Activated CD4-positive, alpha-beta memory T cell treated with anti-CD3 and anti-CD28 coated beads for 36 hours (primary cell): ENCODE measurements at regions not wholly inside any gene's neighbourhood (a gene's known extent, or its start where the extent isn't known, plus 50 kb on each side); places are given as distances from the start of the nearest gene placed in this dataset.

Source experiments
- CTCF ChIA-PET: fragments of 350-600 bp; sonication (Branson Sonifier 250); formaldehyde crosslinking; loops from one replicate; lab custom pipeline; 2021; ENCODE audit warnings: antibody characterized with exemption, inconsistent platforms; lab: Charles Lee
- POLR2A ChIA-PET: fragments of 350-600 bp; sonication (Branson Sonifier 250); formaldehyde crosslinking; loops from one replicate; lab custom pipeline; 2021; ENCODE audit warnings: antibody characterized with exemption; lab: Charles Lee
- DNase-seq: peaks from one replicate; pipeline ENCODE4 v3.0.0-alpha.2; 2020
- H3K27ac Mint-ChIP-seq: one replicate; pipeline ENCODE4 v1.8.0; 2021; ENCODE audit warnings: mixed read lengths
- H3K27me3 Mint-ChIP-seq: one replicate; pipeline ENCODE4 v1.8.0; 2021; ENCODE audit warnings: mixed read lengths
- H3K36me3 Mint-ChIP-seq: one replicate; pipeline ENCODE4 v1.8.0; 2021; ENCODE audit warnings: mixed read lengths
- H3K4me1 Mint-ChIP-seq: one replicate; pipeline ENCODE4 v1.8.0; 2021; ENCODE audit warnings: low read depth, mixed read lengths
- H3K4me3 Mint-ChIP-seq: one replicate; pipeline ENCODE4 v1.8.0; 2021; ENCODE audit warnings: mild to moderate bottlenecking, mixed read lengths
- H3K9me3 Mint-ChIP-seq: one replicate; pipeline ENCODE4 v1.8.0; 2021; ENCODE audit warnings: mixed read lengths
- intact Hi-C: fragments of 100-400 bp; cut with micrococcal nuclease; formaldehyde crosslinking; loops from one replicate; pipeline ENCODE4 v1.15.1; 2023

GRCh38 chr2:18124116-18124835 is 245.8 kb downstream of the KCNS3 start:
- ChIA-PET POLR2A (no interaction called here), CTCF (interaction anchor here (1.6 kb wide), 1 partner anchor 25 kb away, joined by 5 read pairs; no protein-coding TSS in a partner anchor)
- Mint-ChIP-seq H3K4me3 (no peak overlapping the region), H3K4me1 (no peaks in the 10 kb centered on the region), H3K27me3 (peaks cover 2% of the 10 kb centered on the region), H3K9me3 (no peaks in the 10 kb centered on the region), H3K36me3 (no peaks in the 10 kb centered on the region), H3K27ac (no peak overlapping the region)
- intact Hi-C loops = no loop called here
- no peak for DNase-seq

- no peak for DNase-seq
- H3K4me1 Mint-ChIP-seq = no peaks in the 10 kb centered on the region
- ChIA-PET POLR2A (no interaction called here), CTCF (no interaction called here)
- no peaks in the 10 kb centered on the region for H3K36me3 Mint-ChIP-seq
- no peaks in the 10 kb centered on the region for H3K9me3 Mint-ChIP-seq
- no peak overlapping the region for H3K4me3 Mint-ChIP-seq
- intact Hi-C loops = no loop called here
- H3K27ac Mint-ChIP-seq = no peak overlapping the region
- peaks cover 2% of the 10 kb centered on the region for H3K27me3 Mint-ChIP-seq
Observed at GRCh38 chr2:18123577-18123976, 245.1 kb downstream of the KCNS3 start.

- ChIA-PET POLR2A (no interaction called here), CTCF (no interaction called here)
- DNase-seq = no peak
- Mint-ChIP-seq H3K27me3 (peaks cover 2% of the 10 kb centered on the region), H3K4me1 (no peaks in the 10 kb centered on the region), H3K4me3 (no peak overlapping the region), H3K9me3 (no peaks in the 10 kb centered on the region), H3K36me3 (no peaks in the 10 kb centered on the region), H3K27ac (no peak overlapping the region)
- intact Hi-C loops = no loop called here
Observed at GRCh38 chr2:18123211-18123570, 244.7 kb downstream of the KCNS3 start.

GRCh38 chr2:18122544-18123210 is 244.2 kb downstream of the KCNS3 start:
- Mint-ChIP-seq H3K9me3 (no peaks in the 10 kb centered on the region), H3K4me1 (no peaks in the 10 kb centered on the region), H3K36me3 (no peaks in the 10 kb centered on the region), H3K27ac (no peak overlapping the region), H3K4me3 (no peak overlapping the region), H3K27me3 (peaks cover 2% of the 10 kb centered on the region)
- intact Hi-C loops = no loop called here
- POLR2A ChIA-PET = no interaction called here
- CTCF ChIA-PET = no interaction called here
- DNase-seq = no peak

- no peaks in the 10 kb centered on the region for H3K36me3 Mint-ChIP-seq
- no peaks in the 10 kb centered on the region for H3K9me3 Mint-ChIP-seq
- POLR2A ChIA-PET = no interaction called here
- CTCF ChIA-PET = no interaction called here
- DNase-seq = no peak
- H3K4me3 Mint-ChIP-seq = no peak overlapping the region
- no peaks in the 10 kb centered on the region for H3K4me1 Mint-ChIP-seq
- peaks cover 2% of the 10 kb centered on the region for H3K27me3 Mint-ChIP-seq
- no peak overlapping the region for H3K27ac Mint-ChIP-seq
- intact Hi-C loops = no loop called here
Observed at GRCh38 chr2:18119883-18120282, 241.4 kb downstream of the KCNS3 start.

GRCh38 chr2:18118703-18119102 is 240.2 kb downstream of the KCNS3 start:
- Mint-ChIP-seq H3K4me1 (no peaks in the 10 kb centered on the region), H3K27ac (no peak overlapping the region), H3K36me3 (no peaks in the 10 kb centered on the region), H3K27me3 (peaks cover 2% of the 10 kb centered on the region), H3K9me3 (no peaks in the 10 kb centered on the region), H3K4me3 (no peak overlapping the region)
- no peak for DNase-seq
- intact Hi-C loops = no loop called here
- ChIA-PET POLR2A (no interaction called here), CTCF (no interaction called here)

GRCh38 chr2:18117592-18117991 is 239.1 kb downstream of the KCNS3 start:
- H3K4me1 Mint-ChIP-seq = no peaks in the 10 kb centered on the region
- CTCF ChIA-PET = no interaction called here
- H3K36me3 Mint-ChIP-seq = no peaks in the 10 kb centered on the region
- no peak overlapping the region for H3K27ac Mint-ChIP-seq
- H3K9me3 Mint-ChIP-seq = no peaks in the 10 kb centered on the region
- POLR2A ChIA-PET = no interaction called here
- intact Hi-C loops = no loop called here
- peaks cover 2% of the 10 kb centered on the region for H3K27me3 Mint-ChIP-seq
- H3K4me3 Mint-ChIP-seq = no peak overlapping the region
- peak; percentile 18 for DNase-seq

GRCh38 chr2:18110222-18110621 is 231.8 kb downstream of the KCNS3 start:
- POLR2A ChIA-PET = no interaction called here
- Mint-ChIP-seq H3K4me3 (no peak overlapping the region), H3K9me3 (no peaks in the 10 kb centered on the region), H3K36me3 (no peaks in the 10 kb centered on the region), H3K4me1 (no peaks in the 10 kb centered on the region), H3K27me3 (peaks cover 1% of the 10 kb centered on the region), H3K27ac (no peak overlapping the region)
- no peak for DNase-seq
- CTCF ChIA-PET = no interaction called here
- intact Hi-C loops = no loop called here

- no peaks in the 10 kb centered on the region for H3K9me3 Mint-ChIP-seq
- H3K4me3 Mint-ChIP-seq = no peak overlapping the region
- H3K4me1 Mint-ChIP-seq = no peaks in the 10 kb centered on the region
- H3K36me3 Mint-ChIP-seq = no peaks in the 10 kb centered on the region
- POLR2A ChIA-PET = no interaction called here
- H3K27ac Mint-ChIP-seq = no peak overlapping the region
- H3K27me3 Mint-ChIP-seq = peaks cover 4% of the 10 kb centered on the region
- no peak for DNase-seq
- CTCF ChIA-PET = no interaction called here
- intact Hi-C loops = no loop called here
Observed at GRCh38 chr2:18106841-18107240, 228.4 kb downstream of the KCNS3 start.

GRCh38 chr2:18105929-18106328 is 227.5 kb downstream of the KCNS3 start:
- ChIA-PET POLR2A (no interaction called here), CTCF (no interaction called here)
- DNase-seq = no peak
- no peaks in the 10 kb centered on the region for H3K36me3 Mint-ChIP-seq
- no peak overlapping the region for H3K4me3 Mint-ChIP-seq
- peaks cover 4% of the 10 kb centered on the region for H3K27me3 Mint-ChIP-seq
- H3K4me1 Mint-ChIP-seq = no peaks in the 10 kb centered on the region
- intact Hi-C loops = no loop called here
- H3K9me3 Mint-ChIP-seq = no peaks in the 10 kb centered on the region
- H3K27ac Mint-ChIP-seq = no peak overlapping the region

- H3K36me3 Mint-ChIP-seq = no peaks in the 10 kb centered on the region
Observed at GRCh38 chr2:18104595-18105224, 226.2 kb downstream of the KCNS3 start.

GRCh38 chr2:18096836-18097405 is 218.5 kb downstream of the KCNS3 start:
- intact Hi-C loops = no loop called here
- Mint-ChIP-seq H3K36me3 (no peaks in the 10 kb centered on the region), H3K27me3 (no peaks in the 10 kb centered on the region), H3K4me3 (no peak overlapping the region), H3K4me1 (no peaks in the 10 kb centered on the region), H3K9me3 (no peaks in the 10 kb centered on the region), H3K27ac (no peak overlapping the region)
- ChIA-PET CTCF (no interaction called here), POLR2A (no interaction called here)
- DNase-seq = no peak

More at GRCh38 chr2:18104595-18105224, 226.2 kb downstream of the KCNS3 start:
- CTCF ChIA-PET = no interaction called here
- Mint-ChIP-seq H3K4me3 (no peak overlapping the region), H3K4me1 (no peaks in the 10 kb centered on the region), H3K27me3 (peaks cover 4% of the 10 kb centered on the region), H3K27ac (no peak overlapping the region), H3K9me3 (no peaks in the 10 kb centered on the region)
- intact Hi-C loops = no loop called here
- POLR2A ChIA-PET = no interaction called here
- DNase-seq = no peak
